Osteoblast (primary cell): ENCODE measurements at regions not wholly inside any gene's neighbourhood (a gene's known extent, or its start where the extent isn't known, plus 50 kb on each side); places are given as distances from the start of the nearest gene placed in this dataset.
A peak's percentile ranks its signal among the peaks of the same experiment; 100 is the strongest.

ENCODE experiments used
- DNase-seq: peaks from one replicate; pipeline ENCODE4 v3.0.0; 2011; ENCODE audit warnings: low spot score, mixed read lengths; ENCODE audit not compliant: insufficient read length; ENCODE audit errors: missing footprints
- H2AFZ ChIP-seq: 2 replicates; pipeline ENCODE4 v1.6.0; 2011; ENCODE audit warnings: mild to moderate bottlenecking, low read length
- H3K27ac ChIP-seq: 2 replicates; pipeline ENCODE4 v1.5.1; 2011; ENCODE audit warnings: mild to moderate bottlenecking, low read depth, low read length, moderate library complexity
- H3K27me3 ChIP-seq: 2 replicates; pipeline ENCODE4 v1.6.0; 2012; ENCODE audit warnings: mild to moderate bottlenecking, control low read depth, inconsistent platforms, low read length, moderate library complexity; ENCODE audit not compliant: insufficient read depth
- H3K36me3 ChIP-seq: 2 replicates; pipeline ENCODE4 v1.5.1; 2011; ENCODE audit warnings: mild to moderate bottlenecking, low read length, control low read depth, moderate library complexity; ENCODE audit not compliant: insufficient read depth
- H3K4me1 ChIP-seq: 2 replicates; pipeline ENCODE4 v1.5.1; 2011; ENCODE audit warnings: mild to moderate bottlenecking, low read length, control low read depth, moderate library complexity; ENCODE audit not compliant: insufficient read depth
- H3K4me2 ChIP-seq: 2 replicates; pipeline ENCODE4 v1.6.0; 2011; ENCODE audit warnings: mild to moderate bottlenecking, low read length; ENCODE audit not compliant: insufficient read depth
- H3K4me3 ChIP-seq: fragments of 200-600 bp; sonication (generic); 3 replicates; pipeline ENCODE4 v1.5.1; 2012; ENCODE audit warnings: mild to moderate bottlenecking, low read length, inconsistent platforms; ENCODE audit not compliant: insufficient read depth
- H3K79me2 ChIP-seq: 2 replicates; pipeline ENCODE4 v1.6.0; 2012; ENCODE audit warnings: mild to moderate bottlenecking, low read length, control low read depth, inconsistent platforms; ENCODE audit not compliant: insufficient read depth
- H3K9me3 ChIP-seq: 2 replicates; pipeline ENCODE4 v1.5.1; 2011; ENCODE audit warnings: low read depth, low read length, control low read depth
- H4K20me1 ChIP-seq: 2 replicates; pipeline ENCODE4 v1.6.0; 2012; ENCODE audit warnings: mild to moderate bottlenecking, low read length, control low read depth; ENCODE audit not compliant: insufficient read depth
- CTCF ChIP-seq: IDR thresholded peaks from 2 replicates; pipeline ENCODE4 v1.5.1; 2011; ENCODE audit warnings: mild to moderate bottlenecking, low read depth, low read length, moderate library complexity; ENCODE audit errors: extremely low read depth

GRCh38 chr1:29851691-29852090, 615.4 kb downstream of the PTPRU start:
- H3K79me2 ChIP-seq, result no peaks in the 10 kb centered on the region
- peaks cover 3% of the 10 kb centered on the region for H3K27me3 ChIP-seq
- TF ChIP-seq CTCF, result no peak
- no peaks in the 10 kb centered on the region for H3K36me3 ChIP-seq
- H4K20me1 ChIP-seq, result no peaks in the 10 kb centered on the region
- DNase-seq, result no peak
- H3K4me2 ChIP-seq, result no peak overlapping the region
- H2AFZ ChIP-seq, result no peak overlapping the region
- no peak overlapping the region for H3K4me3 ChIP-seq
- no peaks in the 10 kb centered on the region for H3K4me1 ChIP-seq
- H3K9me3 ChIP-seq, result no peaks in the 10 kb centered on the region
- no peak overlapping the region for H3K27ac ChIP-seq

GRCh38 chr1:29849991-29850757, 613.9 kb downstream of the PTPRU start:
- Histone ChIP-seq H3K36me3 (no peaks in the 10 kb centered on the region), H3K79me2 (no peaks in the 10 kb centered on the region), H3K4me1 (no peaks in the 10 kb centered on the region), H3K4me3 (no peak overlapping the region), H4K20me1 (no peaks in the 10 kb centered on the region), H3K27me3 (peaks cover 3% of the 10 kb centered on the region), H3K4me2 (no peak overlapping the region), H3K9me3 (no peaks in the 10 kb centered on the region), H3K27ac (no peak overlapping the region), H2AFZ (no peak overlapping the region)
- DNase-seq, result no peak
- no peak for TF ChIP-seq CTCF

- no peak for DNase-seq
- peak; percentile 54 for TF ChIP-seq CTCF
- no peaks in the 10 kb centered on the region for H3K27me3 ChIP-seq
These were observed 612.9 kb downstream of the PTPRU start for GRCh38 chr1:29849038-29849750.

GRCh38 chr1:29845910-29846309, 609.6 kb downstream of the PTPRU start:
- Histone ChIP-seq H3K9me3 (no peaks in the 10 kb centered on the region), H3K4me1 (no peaks in the 10 kb centered on the region), H3K27ac (no peak overlapping the region), H3K36me3 (no peaks in the 10 kb centered on the region), H3K79me2 (no peaks in the 10 kb centered on the region), H3K4me2 (no peak overlapping the region), H3K4me3 (no peak overlapping the region), H2AFZ (no peak overlapping the region), H3K27me3 (no peaks in the 10 kb centered on the region), H4K20me1 (no peaks in the 10 kb centered on the region)
- no peak for DNase-seq
- no peak for TF ChIP-seq CTCF

More at GRCh38 chr1:29849038-29849750, 612.9 kb downstream of the PTPRU start:
- no peaks in the 10 kb centered on the region for H3K4me1 ChIP-seq
- no peaks in the 10 kb centered on the region for H3K36me3 ChIP-seq
- no peak overlapping the region for H2AFZ ChIP-seq
- no peaks in the 10 kb centered on the region for H3K79me2 ChIP-seq
- no peak overlapping the region for H3K27ac ChIP-seq
- H3K4me2 ChIP-seq, result no peak overlapping the region
- no peaks in the 10 kb centered on the region for H3K9me3 ChIP-seq
- no peaks in the 10 kb centered on the region for H4K20me1 ChIP-seq
- no peak overlapping the region for H3K4me3 ChIP-seq
